SJCRH30 (cell line): ENCODE measurements at regions not wholly inside any gene's neighbourhood (a gene's known extent, or its start where the extent isn't known, plus 50 kb on each side); places are given as distances from the start of the nearest gene placed in this dataset.
"Not testable (repeated sequence)": the region's sequence is repeated elsewhere in the genome, so short reads cannot be mapped to it uniquely, and the experiment has no call there.

Source experiments
- DNase-seq, 2 experiments: peaks; one replicate each; pipeline ENCODE4 v3.0.0-alpha.2; 2015 to 2020
- H3K27ac ChIP-seq: fragments of 250-450 bp; sonication (Bioruptor Pico); 2 replicates; pipeline ENCODE4 v1.5.1; 2020; ENCODE audit warnings: mild to moderate bottlenecking, moderate library complexity
- H3K27me3 ChIP-seq: fragments of 250-450 bp; sonication (Bioruptor Pico); 2 replicates; pipeline ENCODE4 v1.5.1; 2020; ENCODE audit warnings: mild to moderate bottlenecking, moderate library complexity
- H3K36me3 ChIP-seq: fragments of 250-450 bp; sonication (Bioruptor Pico); 2 replicates; pipeline ENCODE4 v1.5.1; 2020; ENCODE audit warnings: mild to moderate bottlenecking, moderate library complexity
- H3K4me1 ChIP-seq: fragments of 250-450 bp; sonication (Bioruptor Pico); 2 replicates; pipeline ENCODE4 v1.5.1; 2020; ENCODE audit warnings: mild to moderate bottlenecking, moderate library complexity
- H3K4me3 ChIP-seq: fragments of 250-450 bp; sonication (Bioruptor Pico); 2 replicates; pipeline ENCODE4 v1.5.1; 2020; ENCODE audit warnings: mild to moderate bottlenecking, moderate library complexity
- H3K9me3 ChIP-seq: fragments of 250-450 bp; sonication (Bioruptor Pico); replicated peaks from 2 replicates; pipeline ENCODE4 v1.5.1; 2020; ENCODE audit warnings: mild to moderate bottlenecking, moderate library complexity

DNA sequence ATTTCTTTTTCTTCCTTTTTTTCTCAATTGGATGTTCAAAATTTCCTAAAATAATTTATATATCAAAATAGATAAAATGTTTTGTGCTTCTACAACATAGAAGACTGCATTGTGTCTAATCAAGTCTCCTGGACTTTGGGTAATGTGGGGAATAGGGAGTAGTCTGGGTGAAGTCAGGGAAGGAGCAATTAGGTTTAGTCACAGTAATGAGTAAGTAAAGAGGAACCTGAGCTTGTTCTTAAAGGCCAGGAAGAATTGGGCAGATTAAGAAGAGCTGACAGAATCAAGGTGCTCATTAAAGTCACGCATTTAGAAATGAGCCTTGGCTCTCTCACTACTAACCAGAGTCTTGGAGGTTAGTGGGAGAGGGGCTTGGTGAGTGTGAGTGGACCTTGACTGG, 233.3 kb upstream of the SSTR1 start:
- H3K27ac ChIP-seq = no peak overlapping the region
- no peaks in the 10 kb centered on the region for H3K27me3 ChIP-seq
- DNase-seq = no peak
- no peaks in the 10 kb centered on the region for H3K36me3 ChIP-seq
- H3K4me3 ChIP-seq = no peak overlapping the region
- H3K9me3 ChIP-seq = 0 out of 2 replicates have a peak, but pooled peaks cover 5% of the 10 kb centered on the region
- H3K4me1 ChIP-seq = peaks cover 9% of the 10 kb centered on the region

DNA sequence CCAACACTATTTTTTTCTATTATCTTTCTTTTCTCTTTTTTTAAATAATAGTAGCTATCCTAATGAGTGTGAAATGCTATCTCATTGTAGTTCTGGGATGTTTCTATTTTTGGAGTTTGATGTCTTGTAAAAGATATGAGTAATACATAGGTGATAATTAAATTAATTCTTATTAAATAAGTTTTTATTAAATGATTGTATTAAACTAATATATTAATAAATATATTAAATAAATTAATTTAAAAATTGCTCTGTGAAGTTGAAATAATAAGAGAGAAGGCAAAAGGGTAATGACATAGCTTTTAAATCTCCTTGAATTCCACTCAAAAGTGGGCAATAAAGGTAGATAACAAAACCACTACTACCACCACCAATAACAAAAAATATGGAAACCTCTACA, 230.2 kb upstream of the SSTR1 start:
- Histone ChIP-seq H3K27ac (no peak overlapping the region), H3K4me1 (no peaks in the 10 kb centered on the region), H3K4me3 (no peak overlapping the region), H3K27me3 (no peaks in the 10 kb centered on the region), H3K9me3 (0 out of 2 replicates have a peak, but pooled peaks cover 9% of the 10 kb centered on the region), H3K36me3 (no peaks in the 10 kb centered on the region)
- no peak for DNase-seq

DNA sequence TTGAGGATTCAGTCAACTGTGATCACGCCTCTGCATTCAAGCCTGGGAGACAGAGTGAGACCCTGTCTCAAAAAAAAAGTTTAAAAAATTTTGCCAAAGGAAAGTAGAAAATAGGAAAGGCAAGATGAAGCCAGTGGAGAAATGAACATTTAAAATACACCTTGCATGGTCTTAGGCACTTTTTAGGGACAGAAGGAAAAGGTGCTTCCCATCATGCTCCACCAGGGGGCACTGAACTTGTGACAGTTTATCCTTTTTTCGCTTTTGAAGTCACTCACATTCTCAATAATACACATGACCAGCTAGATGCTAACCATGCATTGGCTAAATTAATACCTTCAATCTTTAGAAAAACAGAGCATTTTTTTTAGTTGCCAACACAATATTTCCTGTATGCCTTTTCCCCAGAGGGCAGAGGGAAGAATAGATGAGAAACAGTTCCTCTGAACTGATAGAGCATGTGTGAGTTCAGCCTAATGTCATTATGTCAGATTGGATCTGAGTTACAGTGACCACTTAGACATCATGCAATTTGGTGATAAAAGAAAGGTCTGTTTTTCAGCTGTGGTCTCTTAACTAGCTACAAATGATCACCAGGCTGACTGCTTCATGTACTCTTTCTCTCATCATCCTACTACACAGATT, 221.8 kb upstream of the SSTR1 start:
- H3K4me3 ChIP-seq = no peak overlapping the region
- H3K36me3 ChIP-seq = no peaks in the 10 kb centered on the region
- peak; percentile 18 to 75 for DNase-seq
- peaks cover 10% of the 10 kb centered on the region; the same call in 1 of the 2 replicates for H3K9me3 ChIP-seq
- H3K27ac ChIP-seq = no peak overlapping the region
- H3K4me1 ChIP-seq = peaks cover 3% of the 10 kb centered on the region; the same call in 1 of the 2 replicates
- H3K27me3 ChIP-seq = no peaks in the 10 kb centered on the region

DNA sequence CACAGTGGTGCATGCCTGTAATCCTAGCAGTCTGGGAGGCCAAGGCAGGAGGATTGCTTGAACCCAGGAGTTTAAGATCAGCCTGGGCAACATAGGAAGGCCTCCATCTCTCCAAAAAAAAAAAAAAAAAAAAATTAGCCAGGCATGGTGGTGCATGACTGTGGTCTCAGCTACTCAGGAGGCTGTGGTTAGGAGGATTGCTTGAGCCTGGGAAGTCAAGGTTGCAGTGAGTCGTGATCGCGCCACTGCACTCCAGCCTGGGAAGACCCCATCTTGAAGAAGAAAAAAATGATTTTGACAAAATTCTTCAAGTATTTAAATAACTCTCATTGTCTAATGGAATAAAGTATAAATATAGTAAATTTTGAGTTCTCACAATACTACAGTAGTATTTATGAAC, 219.2 kb upstream of the SSTR1 start:
- Histone ChIP-seq H3K4me1 (peaks cover 8% of the 10 kb centered on the region; the same call in 1 of the 2 replicates), H3K9me3 (peaks cover 10% of the 10 kb centered on the region; the same call in 1 of the 2 replicates), H3K36me3 (no peaks in the 10 kb centered on the region), H3K27ac (no peak overlapping the region), H3K4me3 (no peak overlapping the region), H3K27me3 (no peaks in the 10 kb centered on the region)
- peak; percentile 18 to 30 for DNase-seq

DNA sequence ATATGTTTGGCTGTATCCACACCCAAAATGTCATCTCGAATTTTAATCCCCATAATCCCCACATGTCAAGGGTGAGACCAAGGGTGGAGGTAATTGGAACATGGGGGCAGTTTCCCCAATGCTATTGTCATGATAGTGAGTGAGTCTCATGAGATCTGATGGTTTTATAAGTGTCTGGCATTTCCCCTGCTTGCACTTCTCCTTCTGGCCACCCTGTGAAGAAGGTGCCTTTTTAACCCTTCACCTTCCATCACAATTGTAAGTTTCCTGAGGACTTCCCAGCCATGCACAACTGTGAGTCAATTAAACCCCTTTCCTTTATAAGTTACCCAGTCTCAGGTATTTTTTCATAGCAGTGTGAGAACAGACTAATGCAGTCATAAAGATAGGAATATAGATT, 216.7 kb upstream of the SSTR1 start:
- H3K4me3 ChIP-seq = no peak overlapping the region
- no peak for DNase-seq
- H3K27me3 ChIP-seq = no peaks in the 10 kb centered on the region
- peaks cover 10% of the 10 kb centered on the region; the same call in 1 of the 2 replicates for H3K9me3 ChIP-seq
- peaks cover 8% of the 10 kb centered on the region; the same call in 1 of the 2 replicates for H3K4me1 ChIP-seq
- no peaks in the 10 kb centered on the region for H3K36me3 ChIP-seq
- no peak overlapping the region for H3K27ac ChIP-seq

DNA sequence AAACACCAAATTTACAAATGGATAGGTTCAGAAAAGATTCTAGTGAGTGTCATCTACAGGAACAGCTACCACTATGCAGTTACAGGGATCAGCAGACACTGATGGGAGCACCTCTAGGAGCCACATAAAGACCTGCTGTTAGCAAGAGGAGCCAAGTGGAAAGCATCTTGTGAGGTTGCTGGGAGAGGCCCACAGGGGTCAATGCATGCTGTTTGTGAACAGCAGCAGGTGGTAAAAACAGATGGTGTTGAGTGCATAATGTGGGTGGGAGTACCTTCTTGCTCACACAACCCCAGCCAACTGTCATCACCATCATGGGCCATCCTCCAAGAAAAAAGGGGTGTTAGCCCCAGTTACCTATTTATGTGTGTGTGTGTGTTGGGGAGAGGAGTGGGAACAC, 215.2 kb upstream of the SSTR1 start:
- peak; percentile 26 to 57 for DNase-seq
- Histone ChIP-seq H3K9me3 (peaks cover 10% of the 10 kb centered on the region; the same call in 1 of the 2 replicates), H3K4me1 (peaks cover 8% of the 10 kb centered on the region; the same call in 1 of the 2 replicates), H3K27ac (no peak overlapping the region), H3K36me3 (no peaks in the 10 kb centered on the region), H3K4me3 (no peak overlapping the region), H3K27me3 (no peaks in the 10 kb centered on the region)

DNA sequence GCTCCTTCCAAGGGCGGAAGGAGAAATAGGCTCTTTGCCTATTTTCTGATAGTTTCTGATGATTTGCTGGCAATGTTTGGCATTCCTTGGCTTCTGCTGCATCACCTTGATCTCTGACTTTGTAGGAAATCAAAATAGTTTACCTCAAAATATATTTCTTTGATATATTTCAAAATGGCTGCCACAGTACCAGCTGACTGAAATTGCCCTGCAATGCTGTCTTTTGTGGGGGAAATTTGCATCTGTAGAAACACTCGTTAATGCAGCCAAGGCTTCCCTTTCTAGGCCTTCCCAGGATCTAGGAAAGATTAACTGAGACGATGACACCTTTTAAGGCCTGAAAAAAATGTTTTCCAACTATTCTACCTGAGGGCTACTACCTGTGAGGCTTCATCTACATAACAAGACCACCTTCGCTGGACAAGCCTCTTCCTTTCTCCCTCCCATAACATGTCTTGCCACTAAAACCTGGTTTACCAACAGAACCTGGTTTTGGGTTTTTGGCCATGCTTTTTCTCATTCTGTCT, 212.8 kb upstream of the SSTR1 start:
- no peaks in the 10 kb centered on the region for H3K36me3 ChIP-seq
- no peak overlapping the region for H3K27ac ChIP-seq
- peaks cover 5% of the 10 kb centered on the region; the same call in 1 of the 2 replicates for H3K4me1 ChIP-seq
- no peak overlapping the region for H3K4me3 ChIP-seq
- 0 out of 2 replicates have a peak, but pooled peaks cover 2% of the 10 kb centered on the region for H3K9me3 ChIP-seq
- H3K27me3 ChIP-seq = no peaks in the 10 kb centered on the region
- no peak for DNase-seq

DNA sequence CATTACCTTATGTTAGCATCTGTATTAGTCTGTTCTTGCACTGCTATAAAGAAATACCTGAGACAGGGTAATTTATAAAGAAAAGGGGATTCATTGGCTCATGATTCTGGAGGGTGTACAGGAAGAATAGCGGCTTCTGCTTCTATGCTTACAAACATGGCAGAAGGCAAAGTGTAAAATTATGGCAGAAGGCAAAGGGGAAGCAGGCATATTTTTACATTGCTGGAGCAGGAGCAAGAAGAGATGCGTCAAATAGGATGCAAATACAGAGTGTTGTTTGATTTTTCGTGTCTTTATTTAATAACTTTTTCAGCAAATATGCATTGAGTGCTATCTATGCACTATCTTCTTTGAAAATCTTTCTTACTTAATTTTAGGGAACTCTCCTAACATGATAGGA, 210.7 kb upstream of the SSTR1 start:
- no peak overlapping the region for H3K4me3 ChIP-seq
- H3K36me3 ChIP-seq = no peaks in the 10 kb centered on the region
- peaks cover 5% of the 10 kb centered on the region; the same call in 1 of the 2 replicates for H3K4me1 ChIP-seq
- no peaks in the 10 kb centered on the region for H3K9me3 ChIP-seq
- H3K27me3 ChIP-seq = no peaks in the 10 kb centered on the region
- DNase-seq = no peak
- H3K27ac ChIP-seq = no peak overlapping the region

DNA sequence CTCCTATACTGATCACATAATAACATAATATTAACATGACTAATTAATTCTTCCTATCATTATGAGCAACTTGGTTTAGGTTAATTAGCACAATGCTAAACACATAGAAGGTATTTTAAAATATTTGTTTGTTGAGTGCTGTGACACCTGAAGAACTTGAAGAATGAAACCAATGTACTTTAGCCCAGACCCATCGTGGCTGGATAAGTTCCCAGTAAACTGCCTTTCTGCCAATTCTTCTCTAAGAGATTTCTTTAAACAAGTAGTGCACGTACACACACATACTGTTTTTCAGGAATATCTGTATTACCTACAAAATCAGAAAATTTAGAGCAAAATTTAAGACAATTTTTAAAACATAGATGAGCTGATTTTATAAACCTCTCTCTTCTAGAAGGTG, 207.4 kb upstream of the SSTR1 start:
- Histone ChIP-seq H3K4me1 (no peaks in the 10 kb centered on the region), H3K36me3 (no peaks in the 10 kb centered on the region), H3K4me3 (no peak overlapping the region), H3K27me3 (no peaks in the 10 kb centered on the region), H3K9me3 (no peaks in the 10 kb centered on the region), H3K27ac (no peak overlapping the region)
- no peak for DNase-seq

DNA sequence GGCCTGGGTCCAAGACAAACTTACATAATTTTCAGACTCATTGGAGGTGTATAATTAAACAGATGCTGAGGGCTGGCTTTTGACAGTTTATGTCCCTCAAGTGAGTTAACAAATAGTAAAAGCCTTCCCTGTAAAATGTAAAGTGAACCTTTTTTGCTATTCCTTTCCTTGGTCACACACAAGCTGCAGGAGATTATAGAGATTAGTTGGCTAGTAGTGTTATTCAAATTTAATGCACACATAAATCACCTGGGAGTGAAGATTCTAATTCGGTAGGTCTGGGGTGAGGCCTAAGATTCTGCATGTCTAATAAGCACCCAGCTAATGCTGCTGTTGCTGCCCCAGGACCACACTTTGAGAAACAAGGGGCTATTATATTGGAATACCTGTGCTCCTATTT, 206.2 kb upstream of the SSTR1 start:
- H3K4me3 ChIP-seq = no peak overlapping the region
- no peaks in the 10 kb centered on the region for H3K36me3 ChIP-seq
- no peak overlapping the region for H3K27ac ChIP-seq
- no peak for DNase-seq
- no peaks in the 10 kb centered on the region for H3K27me3 ChIP-seq
- H3K4me1 ChIP-seq = no peaks in the 10 kb centered on the region
- H3K9me3 ChIP-seq = no peaks in the 10 kb centered on the region

DNA sequence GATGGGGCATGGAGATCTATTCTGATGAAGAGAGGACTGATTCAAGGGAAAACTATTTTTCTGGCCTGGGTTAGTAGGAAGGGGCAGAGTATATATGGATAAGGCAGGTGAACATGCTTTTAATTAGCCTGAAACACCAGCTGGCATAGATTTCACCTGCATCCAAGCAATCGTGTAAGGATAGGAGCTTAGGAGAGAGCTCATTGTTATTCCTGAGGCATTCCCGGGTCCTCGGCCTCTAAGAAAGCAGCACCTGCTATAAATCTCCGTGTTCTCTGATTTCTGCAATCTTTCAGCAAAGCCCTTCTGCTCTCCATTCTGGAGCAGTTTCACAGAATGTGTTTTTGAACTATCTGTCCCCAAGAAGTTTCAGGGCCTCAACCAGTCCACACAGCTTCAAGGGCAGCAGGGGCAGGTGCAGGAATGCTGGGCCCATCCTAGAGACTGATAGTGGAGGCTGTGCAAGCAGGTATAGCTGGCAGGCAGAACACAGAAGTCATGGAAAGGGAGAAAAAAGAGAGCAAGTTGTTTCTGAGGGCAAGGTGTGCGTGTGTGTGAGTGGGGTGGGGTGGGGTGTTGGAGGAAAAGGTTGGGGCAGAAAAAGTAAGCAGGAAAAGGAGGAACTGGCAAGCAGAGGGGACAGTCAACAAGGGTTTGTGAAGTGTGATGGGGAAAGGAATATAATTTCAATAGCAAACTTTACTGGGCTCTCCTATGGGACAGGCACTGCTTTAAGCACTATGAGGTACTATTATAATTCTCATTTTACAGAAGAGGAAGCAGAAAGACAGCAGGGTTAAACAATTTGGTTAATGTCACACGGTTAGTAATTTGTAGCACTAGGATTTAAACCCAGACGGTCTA, 203.7 kb upstream of the SSTR1 start:
- Histone ChIP-seq H3K27me3 (no peaks in the 10 kb centered on the region), H3K4me3 (no peak overlapping the region), H3K9me3 (no peaks in the 10 kb centered on the region), H3K36me3 (no peaks in the 10 kb centered on the region), H3K27ac (no peak overlapping the region), H3K4me1 (no peaks in the 10 kb centered on the region)
- DNase-seq = no peak

DNA sequence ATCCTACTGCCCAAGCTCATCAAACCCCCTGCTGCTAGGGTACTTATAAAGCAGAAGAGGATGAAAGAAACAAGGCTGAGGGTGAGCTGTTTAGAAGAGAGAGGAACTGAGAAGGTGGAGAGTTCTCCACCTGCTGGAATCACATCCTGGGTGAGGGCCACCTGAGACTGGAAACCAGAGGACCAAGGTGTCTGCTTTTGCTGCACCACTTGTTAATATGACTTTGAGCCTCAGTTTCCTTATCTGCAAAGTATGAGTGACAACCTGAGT, 203.2 kb upstream of the SSTR1 start:
- H3K36me3 ChIP-seq = no peaks in the 10 kb centered on the region
- H3K27ac ChIP-seq = no peak overlapping the region
- H3K4me1 ChIP-seq = no peaks in the 10 kb centered on the region
- no peak overlapping the region for H3K4me3 ChIP-seq
- no peaks in the 10 kb centered on the region for H3K27me3 ChIP-seq
- DNase-seq = no peak
- no peaks in the 10 kb centered on the region for H3K9me3 ChIP-seq

DNA sequence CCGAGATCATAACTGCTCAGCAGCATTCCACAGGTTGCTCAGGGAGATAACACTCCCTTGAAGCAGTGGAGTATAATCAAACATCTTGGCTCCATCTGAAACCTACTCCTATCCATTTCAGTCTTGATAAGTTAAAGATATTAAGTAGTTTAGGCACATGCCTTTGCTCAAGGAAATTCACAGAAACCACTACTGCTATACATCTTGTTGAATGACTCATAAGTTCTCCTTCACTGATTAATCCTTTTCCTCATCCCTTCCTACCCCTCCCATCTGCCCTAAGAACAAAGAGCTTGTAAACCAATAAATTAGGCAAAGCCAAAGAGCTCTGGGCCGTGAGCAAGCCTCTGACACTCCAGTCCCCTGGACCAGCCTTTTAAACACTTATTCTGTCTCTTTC, 196.5 kb upstream of the SSTR1 start:
- H3K27me3 ChIP-seq, H3K4me1 ChIP-seq, H3K4me3 ChIP-seq, DNase-seq, H3K36me3 ChIP-seq, H3K27ac ChIP-seq: not testable (repeated sequence)
- peaks cover 11% of the 10 kb centered on the region; the same call in 1 of the 2 replicates for H3K9me3 ChIP-seq

DNA sequence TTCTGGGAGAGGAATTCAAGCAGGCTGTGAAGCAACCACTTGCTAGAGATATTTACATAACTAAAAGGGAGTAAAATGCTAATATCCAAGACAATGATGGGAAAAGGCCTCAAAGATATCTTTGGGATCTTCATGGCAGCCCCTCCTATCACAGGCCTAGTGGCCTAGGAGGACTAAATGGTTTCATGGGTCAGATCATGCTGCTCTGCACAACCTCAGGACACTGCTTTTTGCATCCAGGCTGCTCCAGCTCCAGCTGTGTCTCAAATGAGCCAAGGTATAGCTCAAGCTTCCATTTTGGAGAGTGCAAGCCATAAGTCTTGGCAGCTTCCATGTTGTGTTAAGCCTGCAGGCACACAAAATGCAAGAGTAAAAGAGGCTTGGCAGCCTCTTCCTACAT, 195.6 kb upstream of the SSTR1 start:
- no peaks in the 10 kb centered on the region for H3K36me3 ChIP-seq
- H3K27ac ChIP-seq = no peak overlapping the region
- H3K27me3 ChIP-seq = no peaks in the 10 kb centered on the region
- DNase-seq = no peak
- no peak overlapping the region for H3K4me3 ChIP-seq
- no peaks in the 10 kb centered on the region for H3K4me1 ChIP-seq
- peaks cover 11% of the 10 kb centered on the region; the same call in 1 of the 2 replicates for H3K9me3 ChIP-seq

DNA sequence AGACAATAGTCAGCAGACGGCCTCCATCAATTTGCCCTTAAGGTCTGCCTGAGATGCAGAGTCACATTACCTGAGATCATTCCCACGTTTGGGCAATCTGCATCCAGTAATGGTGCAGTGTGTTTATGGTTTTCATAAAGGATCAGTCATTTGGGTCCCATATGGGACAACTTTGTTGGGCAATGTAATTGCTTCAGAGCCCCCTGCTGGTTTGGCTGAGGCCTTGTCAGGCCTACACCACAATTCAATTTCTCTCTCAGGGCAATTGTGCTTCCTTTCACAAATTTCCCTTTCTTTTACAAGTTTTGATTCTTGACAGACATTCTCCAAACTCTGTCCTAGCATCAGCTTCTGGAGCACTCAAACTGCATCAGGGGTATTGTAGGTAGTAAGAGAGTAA, 191.2 kb upstream of the SSTR1 start:
- Histone ChIP-seq H3K4me1 (no peaks in the 10 kb centered on the region), H3K9me3 (peaks cover 11% of the 10 kb centered on the region; the same call in 1 of the 2 replicates), H3K27me3 (no peaks in the 10 kb centered on the region), H3K4me3 (no peak overlapping the region), H3K36me3 (no peaks in the 10 kb centered on the region), H3K27ac (no peak overlapping the region)
- peak; percentile 4 to 20 for DNase-seq
